COR-L47 (cell line): ENCODE measurements at regions not wholly inside any gene's neighbourhood (a gene's known extent, or its start where the extent isn't known, plus 50 kb on each side); places are given as distances from the start of the nearest gene placed in this dataset.
A peak's percentile ranks its signal among the peaks of the same experiment; 100 is the strongest.

ENCODE experiments used
- DNase-seq: peaks from one replicate; lab custom pipeline; 2025; lab: John Stamatoyannopoulos, UW

GRCh38 chr9:103757062-103757461 lies 337.0 kb upstream of the SMC2 start:
- no peak for DNase-seq

- DNase-seq = no peak
Observed at GRCh38 chr9:103761466-103761865, 332.6 kb upstream of the SMC2 start.

GRCh38 chr9:103789686-103790085 lies 304.4 kb upstream of the SMC2 start:
- DNase-seq = no peak

DNA sequence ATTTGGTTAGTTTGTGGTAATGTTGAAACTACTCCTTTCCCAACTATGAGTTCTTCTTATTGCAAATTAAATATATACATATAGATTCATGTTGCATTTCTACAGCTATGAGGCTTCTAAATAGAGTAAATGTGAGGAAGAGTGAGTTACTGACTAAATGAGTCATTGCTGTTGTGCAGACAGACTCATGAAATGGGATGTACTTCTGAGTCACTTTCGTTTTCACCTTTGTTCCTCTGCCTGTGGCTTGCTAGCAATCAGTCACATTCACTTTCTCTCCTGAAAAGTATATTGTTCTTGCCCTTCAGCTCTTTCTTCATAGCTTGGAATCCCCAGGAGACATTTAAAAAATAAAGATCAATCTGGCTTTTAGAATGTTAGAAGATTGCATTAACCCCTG lies 295.5 kb upstream of the SMC2 start:
- DNase-seq = peak; percentile 8

DNA sequence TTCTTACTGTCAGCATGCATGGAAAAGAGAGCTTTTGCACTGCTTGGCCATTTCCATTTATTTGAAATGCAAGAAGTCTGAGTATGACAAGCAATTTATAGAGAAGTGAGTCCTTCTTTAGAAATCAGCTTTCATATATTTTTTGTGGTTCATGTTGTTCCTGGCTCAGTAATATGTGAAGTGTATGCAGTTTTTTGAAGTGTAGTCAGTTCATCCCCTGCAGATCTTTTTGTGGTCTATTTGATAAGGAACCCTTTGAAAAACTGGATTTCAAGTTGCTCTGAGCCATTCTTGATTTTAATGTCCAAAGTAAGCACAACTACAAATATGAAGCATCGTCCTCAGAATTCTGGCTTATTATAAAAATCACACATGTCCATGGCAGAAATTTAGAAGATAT lies 294.1 kb upstream of the SMC2 start:
- DNase-seq = no peak

DNA sequence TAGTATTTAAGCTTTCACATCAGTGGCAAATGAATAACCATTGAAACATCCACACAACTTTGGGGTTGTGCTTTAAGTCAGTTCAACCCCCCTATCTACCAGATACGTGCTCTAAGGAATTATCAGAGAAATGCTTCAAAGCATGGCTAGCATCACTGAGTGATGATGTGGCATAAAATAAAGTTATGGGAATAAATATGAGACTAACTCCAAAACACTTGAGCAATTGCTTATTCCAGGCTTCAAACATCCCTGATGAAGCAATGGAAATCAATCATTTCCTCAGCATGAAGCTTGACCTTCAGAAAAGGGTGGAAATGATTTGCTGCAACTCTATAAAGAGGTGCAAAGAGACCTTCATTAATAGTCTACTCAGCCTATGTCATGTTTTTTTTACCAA lies 292.0 kb upstream of the SMC2 start:
- no peak for DNase-seq

GRCh38 chr9:103803245-103803644 lies 290.9 kb upstream of the SMC2 start:
- no peak for DNase-seq

DNA sequence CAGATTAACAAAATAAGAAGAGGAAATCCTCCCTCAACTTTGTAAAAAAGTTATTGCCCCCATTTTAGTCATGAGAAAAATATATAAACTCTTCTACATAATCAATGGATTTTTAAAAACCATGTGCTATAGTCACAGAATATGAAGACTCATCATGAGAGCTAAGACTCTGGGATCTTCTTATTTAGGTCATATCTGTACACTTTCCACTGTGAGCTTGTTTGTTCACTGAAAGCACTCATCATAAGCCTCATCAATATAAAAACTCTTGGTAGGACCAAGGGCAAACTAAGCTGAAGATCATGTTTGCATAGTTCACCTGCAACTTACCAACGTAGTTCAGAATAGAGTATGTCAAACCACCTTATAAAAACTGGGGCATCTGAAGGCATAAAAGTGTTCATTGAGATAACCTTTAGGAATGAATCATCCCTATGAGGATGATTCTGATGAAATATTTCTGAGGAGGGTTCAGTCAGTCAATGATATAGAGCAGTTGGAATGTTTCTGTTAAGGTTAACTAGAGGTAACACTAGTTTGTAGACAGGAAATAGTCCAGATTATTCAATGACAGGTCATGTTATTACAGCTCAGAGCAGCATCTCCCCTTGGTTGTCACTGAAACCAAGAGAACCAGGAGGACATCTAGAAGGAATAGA lies 289.9 kb upstream of the SMC2 start:
- DNase-seq = no peak

DNA sequence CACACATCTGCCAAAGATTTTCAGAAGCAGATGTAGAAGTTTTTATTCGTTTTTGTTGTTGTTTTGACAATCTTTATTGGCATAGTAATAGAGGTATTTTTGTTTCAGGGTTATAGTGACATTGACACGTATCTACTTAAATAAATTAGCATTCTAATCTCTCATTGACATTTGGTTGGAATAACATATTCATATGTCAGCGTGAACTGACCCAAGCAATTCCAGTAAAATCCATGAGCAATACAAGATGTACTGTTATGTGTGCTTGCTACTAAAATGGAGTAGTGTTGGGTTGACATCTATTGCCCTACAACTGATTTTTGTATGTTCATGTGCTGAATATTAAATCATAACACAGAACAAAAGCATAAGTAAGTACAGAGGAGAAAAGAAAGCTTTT lies 284.4 kb upstream of the SMC2 start:
- no peak for DNase-seq

- no peak for DNase-seq
Observed at GRCh38 chr9:103811462-103811861, 282.6 kb upstream of the SMC2 start.

- DNase-seq = no peak
Observed at GRCh38 chr9:103816146-103816545, 278.0 kb upstream of the SMC2 start.

DNA sequence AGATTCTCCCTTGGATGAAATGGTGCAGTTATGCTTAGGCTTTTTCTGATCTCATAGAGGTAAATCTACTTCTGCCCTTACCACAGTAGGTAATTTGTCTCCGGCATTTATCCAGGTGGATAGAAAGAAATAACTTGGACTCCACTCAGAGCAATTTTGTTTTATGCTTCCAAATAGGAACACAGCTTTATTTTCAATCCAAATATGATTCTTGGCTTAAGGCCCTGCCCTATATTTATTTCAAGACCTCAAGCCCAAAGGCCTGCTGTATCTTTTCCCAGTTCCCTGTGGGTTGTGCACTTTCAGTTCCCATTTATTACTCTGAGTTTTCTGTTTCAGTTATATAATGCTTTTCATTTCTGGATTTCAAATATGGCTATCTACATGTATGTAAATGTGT lies 274.2 kb upstream of the SMC2 start:
- no peak for DNase-seq

- DNase-seq = no peak
Observed at GRCh38 chr9:103821115-103821514, 273.0 kb upstream of the SMC2 start.

DNA sequence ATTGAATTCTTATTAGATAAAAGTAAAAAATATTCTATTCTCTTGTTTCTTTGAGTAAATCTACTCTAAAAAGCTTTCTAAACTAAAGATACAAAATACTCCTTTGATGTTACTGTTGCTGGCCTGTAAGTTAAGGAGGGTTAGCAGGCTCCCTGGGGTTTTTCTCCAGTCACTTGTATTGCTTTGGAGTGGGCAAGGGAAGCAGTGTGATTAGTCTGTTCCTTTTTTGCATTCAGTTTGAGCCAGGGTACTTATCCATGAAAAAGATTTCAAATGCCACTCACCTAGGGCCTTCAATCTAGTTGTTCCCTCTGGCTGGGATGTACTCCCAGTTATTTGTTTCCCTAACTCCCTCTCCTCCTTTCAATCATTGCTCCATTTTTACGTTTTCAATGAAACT lies 256.2 kb upstream of the SMC2 start:
- no peak for DNase-seq

GRCh38 chr9:103839197-103839596 lies 254.9 kb upstream of the SMC2 start:
- DNase-seq = no peak

- no peak for DNase-seq
Observed at GRCh38 chr9:103867886-103868285, 226.2 kb upstream of the SMC2 start.

DNA sequence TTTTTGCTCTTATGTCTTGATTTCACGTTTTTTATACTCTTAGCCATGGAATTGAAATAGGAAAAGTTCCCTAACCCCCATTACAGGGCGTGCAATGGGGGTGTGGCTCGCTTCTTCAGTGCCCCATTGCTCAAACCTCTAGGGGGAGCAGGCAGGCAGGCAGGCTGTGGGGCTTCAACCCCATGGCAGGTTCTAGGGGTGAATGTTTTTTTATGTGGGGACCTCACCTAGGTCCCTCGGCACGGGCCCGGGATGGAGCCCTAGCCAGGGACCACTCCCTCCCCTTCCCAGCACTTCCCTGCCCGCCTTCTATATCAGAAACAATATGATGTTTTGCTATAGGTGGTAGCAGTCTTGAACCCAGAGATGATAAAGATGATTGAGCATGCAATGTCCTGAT lies 221.3 kb upstream of the SMC2 start:
- DNase-seq = no peak

- no peak for DNase-seq
Observed at GRCh38 chr9:103881419-103881818, 212.7 kb upstream of the SMC2 start.

DNA sequence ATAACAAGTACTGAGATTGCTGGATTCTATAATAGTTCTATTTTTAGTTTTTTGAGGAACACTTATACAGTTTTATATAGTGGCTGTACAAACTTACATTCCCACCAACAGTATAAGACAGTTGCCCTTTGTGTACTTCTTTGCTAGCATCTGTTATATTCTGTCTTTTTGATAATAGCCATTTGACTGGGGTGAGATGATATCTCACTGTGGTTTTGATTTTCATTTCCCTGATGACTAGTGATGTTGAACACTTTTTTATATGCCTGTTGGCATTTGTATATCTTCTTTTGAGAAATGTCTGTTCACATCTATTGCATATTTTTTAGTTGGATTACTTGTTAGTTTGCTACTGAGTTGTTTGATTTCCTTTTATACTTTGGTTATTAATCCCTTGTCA lies 204.1 kb upstream of the SMC2 start:
- no peak for DNase-seq

GRCh38 chr9:103894184-103894583 lies 199.9 kb upstream of the SMC2 start:
- no peak for DNase-seq

DNA sequence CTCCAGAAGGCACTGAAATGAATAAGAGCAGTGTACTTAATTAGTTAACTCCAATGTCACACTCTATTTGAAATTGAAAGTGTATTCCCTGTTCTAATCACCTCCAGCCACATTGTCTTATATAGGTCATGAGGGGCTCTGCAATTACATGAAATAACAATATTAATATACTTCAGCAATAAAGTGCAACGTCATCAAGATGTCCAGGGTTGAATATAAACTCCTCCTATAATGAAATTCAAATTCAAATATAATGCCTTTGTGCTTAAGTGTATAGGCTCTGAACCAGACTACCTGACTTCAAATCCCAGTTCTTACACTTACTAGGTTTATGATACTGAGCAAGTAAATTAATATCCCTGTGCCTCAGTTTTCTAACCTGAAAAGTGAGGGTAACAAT lies 195.6 kb upstream of the SMC2 start:
- DNase-seq = no peak

GRCh38 chr9:103899866-103900265 lies 194.2 kb upstream of the SMC2 start:
- DNase-seq = no peak

GRCh38 chr9:103900466-103900865 lies 193.6 kb upstream of the SMC2 start:
- no peak for DNase-seq

- no peak for DNase-seq
Observed at GRCh38 chr9:103902263-103902662, 191.8 kb upstream of the SMC2 start.

DNA sequence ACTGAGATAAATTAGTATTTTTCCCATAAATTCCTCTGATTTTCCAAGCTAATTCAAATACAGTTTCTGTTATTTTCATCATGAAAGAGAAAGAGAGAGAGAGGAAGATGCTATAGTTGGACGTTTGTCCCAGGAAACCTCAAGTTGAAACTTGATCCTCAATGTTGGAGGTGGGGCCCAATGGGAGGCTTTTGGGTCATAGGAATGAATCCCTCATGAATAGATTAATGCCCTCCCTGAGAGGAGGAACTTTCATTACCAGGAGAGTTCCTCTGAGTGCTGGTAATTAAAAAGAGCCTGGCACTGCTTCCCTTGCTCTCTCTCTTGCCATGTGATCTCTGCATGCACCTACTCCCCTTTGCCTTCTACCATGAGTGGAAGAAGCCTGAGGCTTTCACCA lies 189.9 kb upstream of the SMC2 start:
- no peak for DNase-seq
